ENCODE measurements at regions not wholly inside any gene's neighbourhood (a gene's known extent, or its start where the extent isn't known, plus 50 kb on each side); places are given as distances from the start of the nearest gene placed in this dataset.

DNA sequence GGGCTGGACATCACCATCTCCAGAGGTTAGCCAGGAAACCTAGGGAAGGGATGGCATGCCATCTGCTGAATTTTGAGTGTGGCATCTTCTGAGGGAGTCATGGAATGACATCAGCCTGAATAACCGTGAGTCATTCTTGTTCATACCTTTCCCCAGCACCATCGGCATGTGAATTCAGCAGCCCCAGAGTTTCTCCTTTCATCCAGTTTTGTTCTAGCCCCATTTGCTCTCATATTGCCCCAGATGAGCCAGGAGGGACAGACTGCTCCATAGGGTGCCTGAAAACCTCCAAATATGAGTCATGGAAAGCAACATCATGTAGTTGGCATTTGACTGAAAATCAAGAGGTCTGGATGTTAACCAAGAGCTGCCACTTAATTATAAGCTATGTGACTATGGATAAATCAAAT, 219.2 kb upstream of the SGK1 start:
- no peaks in the 10 kb centered on the region for H3K27me3 Mint-ChIP-seq (ENCODE audit: insufficient read depth, unreplicated experiment)
- POLR2A ChIA-PET = no interaction called here
- H3K4me1 Mint-ChIP-seq (ENCODE audit: low read depth, unreplicated experiment) = no peaks in the 10 kb centered on the region
- no peaks in the 10 kb centered on the region for H3K36me3 ChIP-seq (ENCODE audit: control insufficient read depth, insufficient read depth, low read length)
- CTCF ChIA-PET = no interaction called here
- H3K27me3 ChIP-seq (replicated peaks; ENCODE audit: control insufficient read depth, insufficient read depth, low read length) = no peaks in the 10 kb centered on the region
- H3K9me3 Mint-ChIP-seq (ENCODE audit: unreplicated experiment) = no peaks in the 10 kb centered on the region
- no peak overlapping the region for H3K27ac Mint-ChIP-seq (ENCODE audit: unreplicated experiment)
- H3K4me3 ChIP-seq (ENCODE audit: low read depth, low read length) = no peak overlapping the region
- intact Hi-C loops (cut with micrococcal nuclease; ENCODE audit: unreplicated experiment) = no loop called here
- no TSS peak for BruUV-seq (replicated peaks)
- no peaks in the 10 kb centered on the region for H3K36me3 Mint-ChIP-seq (ENCODE audit: insufficient read depth, unreplicated experiment)
- H3K9me3 ChIP-seq = no peaks in the 10 kb centered on the region
- H3K4me1 ChIP-seq = no peaks in the 10 kb centered on the region
- DNase-seq = no peak
- no peak overlapping the region for H3K4me3 Mint-ChIP-seq (ENCODE audit: unreplicated experiment)
- TF ChIP-seq, protein P1, sequence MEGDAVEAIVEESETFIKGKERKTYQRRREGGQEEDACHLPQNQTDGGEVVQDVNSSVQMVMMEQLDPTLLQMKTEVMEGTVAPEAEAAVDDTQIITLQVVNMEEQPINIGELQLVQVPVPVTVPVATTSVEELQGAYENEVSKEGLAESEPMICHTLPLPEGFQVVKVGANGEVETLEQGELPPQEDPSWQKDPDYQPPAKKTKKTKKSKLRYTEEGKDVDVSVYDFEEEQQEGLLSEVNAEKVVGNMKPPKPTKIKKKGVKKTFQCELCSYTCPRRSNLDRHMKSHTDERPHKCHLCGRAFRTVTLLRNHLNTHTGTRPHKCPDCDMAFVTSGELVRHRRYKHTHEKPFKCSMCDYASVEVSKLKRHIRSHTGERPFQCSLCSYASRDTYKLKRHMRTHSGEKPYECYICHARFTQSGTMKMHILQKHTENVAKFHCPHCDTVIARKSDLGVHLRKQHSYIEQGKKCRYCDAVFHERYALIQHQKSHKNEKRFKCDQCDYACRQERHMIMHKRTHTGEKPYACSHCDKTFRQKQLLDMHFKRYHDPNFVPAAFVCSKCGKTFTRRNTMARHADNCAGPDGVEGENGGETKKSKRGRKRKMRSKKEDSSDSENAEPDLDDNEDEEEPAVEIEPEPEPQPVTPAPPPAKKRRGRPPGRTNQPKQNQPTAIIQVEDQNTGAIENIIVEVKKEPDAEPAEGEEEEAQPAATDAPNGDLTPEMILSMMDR (IDR thresholded peaks at IDR 0.05; ENCODE audit: insufficient read depth in 1 of 2, low read depth in 1 of 2, low read length in 1 of 2, severe bottlenecking in 1 of 2, unreplicated experiment in 1 of 2) = no peak

DNA sequence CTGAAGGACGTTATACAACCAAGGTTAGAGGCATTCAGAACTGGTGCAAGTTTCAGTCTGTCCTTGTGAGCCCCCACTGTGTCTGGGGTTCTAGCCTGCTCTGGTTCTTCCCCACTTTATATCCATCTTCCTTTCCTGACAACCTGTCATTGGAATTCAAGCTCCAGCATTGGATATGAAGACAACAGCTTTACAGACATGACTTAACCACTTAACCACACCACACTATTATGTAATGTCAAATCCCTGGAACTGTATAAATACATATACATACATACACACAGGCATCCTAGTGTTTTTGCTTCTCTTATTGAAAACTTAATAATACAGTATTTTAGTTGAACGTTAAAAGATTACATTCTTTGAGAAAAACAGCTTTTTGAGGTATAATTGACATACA, 217.9 kb upstream of the SGK1 start:
- Histone ChIP-seq H3K4me1 (0 out of 2 replicates have a peak, but pooled peaks cover under 1% of the 10 kb centered on the region), H3K9me3 (no peaks in the 10 kb centered on the region), H3K4me3 (ENCODE audit: low read depth, low read length) (no peak overlapping the region), H3K27me3 (replicated peaks; ENCODE audit: control insufficient read depth, insufficient read depth, low read length) (no peaks in the 10 kb centered on the region), H3K36me3 (ENCODE audit: control insufficient read depth, insufficient read depth, low read length) (no peaks in the 10 kb centered on the region)
- Mint-ChIP-seq H3K4me1 (ENCODE audit: low read depth, unreplicated experiment) (peaks cover 5% of the 10 kb centered on the region), H3K4me3 (ENCODE audit: unreplicated experiment) (no peak overlapping the region), H3K36me3 (ENCODE audit: insufficient read depth, unreplicated experiment) (no peaks in the 10 kb centered on the region), H3K9me3 (ENCODE audit: unreplicated experiment) (no peaks in the 10 kb centered on the region), H3K27me3 (ENCODE audit: insufficient read depth, unreplicated experiment) (no peaks in the 10 kb centered on the region), H3K27ac (ENCODE audit: unreplicated experiment) (no peak overlapping the region)
- POLR2A ChIA-PET = no interaction called here
- DNase-seq = no peak
- CTCF ChIA-PET = no interaction called here
- TF ChIP-seq, protein P1 (IDR thresholded peaks at IDR 0.05; ENCODE audit: insufficient read depth in 1 of 2, low read depth in 1 of 2, low read length in 1 of 2, severe bottlenecking in 1 of 2, unreplicated experiment in 1 of 2) = no peak
- intact Hi-C loops (cut with micrococcal nuclease; ENCODE audit: unreplicated experiment) = no loop called here
- no TSS peak for BruUV-seq (replicated peaks)

DNA sequence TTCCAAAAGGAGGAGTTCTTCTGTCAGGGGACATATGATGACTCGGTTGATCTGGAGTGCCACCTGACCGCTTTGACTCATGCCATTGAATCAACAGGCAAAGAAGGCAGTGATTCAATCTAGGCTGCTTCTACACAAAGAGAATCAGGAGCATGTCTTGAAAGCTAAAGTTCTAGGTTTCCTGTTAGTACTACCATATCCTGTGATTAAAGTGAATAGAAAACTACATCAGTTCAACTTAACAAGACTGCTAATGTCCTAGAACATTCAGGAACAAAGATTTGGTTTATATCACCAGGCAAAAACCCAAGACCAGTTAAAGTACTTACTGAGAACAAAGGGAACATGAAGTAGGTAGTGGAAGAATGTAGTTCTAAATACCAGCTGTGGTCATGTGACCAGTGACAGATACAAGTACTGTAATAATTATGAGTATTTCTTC, 216.8 kb upstream of the SGK1 start:
- ChIA-PET CTCF (no interaction called here), POLR2A (no interaction called here)
- Histone ChIP-seq H3K9me3 (no peaks in the 10 kb centered on the region), H3K4me1 (peaks cover 12% of the 10 kb centered on the region), H3K27me3 (replicated peaks; ENCODE audit: control insufficient read depth, insufficient read depth, low read length) (no peaks in the 10 kb centered on the region), H3K36me3 (ENCODE audit: control insufficient read depth, insufficient read depth, low read length) (no peaks in the 10 kb centered on the region), H3K4me3 (ENCODE audit: low read depth, low read length) (no peak overlapping the region)
- no peak for DNase-seq
- Mint-ChIP-seq H3K27ac (ENCODE audit: unreplicated experiment) (no peak overlapping the region), H3K9me3 (ENCODE audit: unreplicated experiment) (peaks cover 3% of the 10 kb centered on the region), H3K27me3 (ENCODE audit: insufficient read depth, unreplicated experiment) (no peaks in the 10 kb centered on the region), H3K4me1 (ENCODE audit: low read depth, unreplicated experiment) (peaks cover 10% of the 10 kb centered on the region), H3K36me3 (ENCODE audit: insufficient read depth, unreplicated experiment) (no peaks in the 10 kb centered on the region), H3K4me3 (ENCODE audit: unreplicated experiment) (no peak overlapping the region)
- TF ChIP-seq, protein P1 (IDR thresholded peaks at IDR 0.05; ENCODE audit: insufficient read depth in 1 of 2, low read depth in 1 of 2, low read length in 1 of 2, severe bottlenecking in 1 of 2, unreplicated experiment in 1 of 2) = no peak
- no TSS peak for BruUV-seq (replicated peaks)
- intact Hi-C loops (cut with micrococcal nuclease; ENCODE audit: unreplicated experiment) = no loop called here

Measured in Caco-2 (cell line).